Epithelial cell of esophagus (primary cell): ENCODE measurements at regions not wholly inside any gene's neighbourhood (a gene's known extent, or its start where the extent isn't known, plus 50 kb on each side); places are given as distances from the start of the nearest gene placed in this dataset.

ENCODE experiments used
- DNase-seq: peaks from one replicate; pipeline ENCODE4 v3.0.0; 2010; ENCODE audit warnings: low read depth
- H3K4me3 ChIP-seq: 2 replicates; pipeline ENCODE4 v1.5.1; 2011; ENCODE audit warnings: mild to moderate bottlenecking, low read length, control low read depth
- TF ChIP-seq, protein P1 (sequence below): IDR thresholded peaks from 2 replicates; pipeline ENCODE4 v1.5.1; 2011; ENCODE audit warnings: low read depth, mild to moderate bottlenecking, low read length, control low read depth, inconsistent platforms; ENCODE audit not compliant: insufficient read depth; ENCODE audit errors: missing control alignments

DNA sequence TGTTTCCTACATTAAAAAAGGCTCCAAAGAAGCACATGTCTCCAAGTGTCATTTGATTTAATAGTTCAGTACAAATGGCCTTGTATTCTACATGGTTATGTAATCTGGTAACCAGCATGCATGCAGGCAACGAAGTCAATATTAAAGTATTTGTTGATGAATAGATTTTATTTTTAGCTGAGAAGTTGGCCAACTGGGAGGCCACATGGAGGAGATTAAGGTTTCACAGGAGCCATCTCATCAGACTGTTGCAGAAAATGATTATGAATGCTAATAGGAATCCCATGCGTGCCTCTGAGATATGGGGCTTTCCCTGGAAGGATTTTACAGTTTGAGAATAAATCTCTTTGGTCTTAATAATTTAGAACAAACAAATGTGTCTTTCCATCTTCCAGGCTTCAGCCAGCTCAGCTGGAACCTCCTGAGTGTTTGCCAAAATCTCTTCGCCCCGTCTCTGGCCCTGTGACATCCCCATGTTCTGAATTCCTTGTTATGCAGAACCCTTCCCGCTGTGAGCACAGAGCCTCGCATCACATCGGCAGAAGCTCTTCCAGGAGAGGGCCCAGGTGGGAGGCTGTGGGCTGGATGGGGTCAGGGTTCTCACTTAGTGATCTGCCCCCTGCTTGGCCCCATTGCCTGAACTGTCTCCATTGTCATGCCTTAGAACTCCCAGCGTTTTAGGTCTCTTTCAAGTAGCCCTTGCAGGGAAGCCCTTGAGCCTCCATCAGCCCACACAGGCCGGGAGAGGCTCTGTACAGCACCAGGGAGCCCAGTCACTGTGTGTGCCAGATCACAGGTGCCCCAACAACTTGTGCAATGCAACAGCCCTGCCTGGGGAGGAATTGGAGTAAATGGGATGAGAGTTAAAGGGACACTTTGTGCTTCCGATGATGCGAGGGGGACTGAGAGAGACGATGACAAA is 190.5 kb upstream of the TWIST2 start:
- no peak for DNase-seq
- no peak overlapping the region for H3K4me3 ChIP-seq
- TF ChIP-seq, protein P1, sequence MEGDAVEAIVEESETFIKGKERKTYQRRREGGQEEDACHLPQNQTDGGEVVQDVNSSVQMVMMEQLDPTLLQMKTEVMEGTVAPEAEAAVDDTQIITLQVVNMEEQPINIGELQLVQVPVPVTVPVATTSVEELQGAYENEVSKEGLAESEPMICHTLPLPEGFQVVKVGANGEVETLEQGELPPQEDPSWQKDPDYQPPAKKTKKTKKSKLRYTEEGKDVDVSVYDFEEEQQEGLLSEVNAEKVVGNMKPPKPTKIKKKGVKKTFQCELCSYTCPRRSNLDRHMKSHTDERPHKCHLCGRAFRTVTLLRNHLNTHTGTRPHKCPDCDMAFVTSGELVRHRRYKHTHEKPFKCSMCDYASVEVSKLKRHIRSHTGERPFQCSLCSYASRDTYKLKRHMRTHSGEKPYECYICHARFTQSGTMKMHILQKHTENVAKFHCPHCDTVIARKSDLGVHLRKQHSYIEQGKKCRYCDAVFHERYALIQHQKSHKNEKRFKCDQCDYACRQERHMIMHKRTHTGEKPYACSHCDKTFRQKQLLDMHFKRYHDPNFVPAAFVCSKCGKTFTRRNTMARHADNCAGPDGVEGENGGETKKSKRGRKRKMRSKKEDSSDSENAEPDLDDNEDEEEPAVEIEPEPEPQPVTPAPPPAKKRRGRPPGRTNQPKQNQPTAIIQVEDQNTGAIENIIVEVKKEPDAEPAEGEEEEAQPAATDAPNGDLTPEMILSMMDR = no peak

DNA sequence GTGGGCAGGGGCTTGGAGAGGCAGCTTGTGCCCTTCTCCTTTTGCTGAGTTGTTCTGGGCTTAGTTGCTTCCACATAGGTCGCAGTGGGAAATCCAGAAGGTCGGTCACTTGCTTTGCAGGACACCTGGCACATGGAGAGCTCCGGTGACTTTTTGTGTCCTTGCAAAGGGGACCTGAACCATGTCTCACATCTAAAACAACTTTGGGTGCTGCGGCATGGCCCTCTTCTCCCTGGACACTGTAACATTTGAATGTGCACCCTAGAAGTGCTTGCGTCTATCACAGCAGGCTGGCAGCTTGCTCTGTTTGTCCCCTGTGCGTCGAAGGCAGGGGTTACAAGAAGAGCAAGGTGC is 189.9 kb upstream of the TWIST2 start:
- TF ChIP-seq, protein P1 = no peak
- DNase-seq = no peak
- no peak overlapping the region for H3K4me3 ChIP-seq

DNA sequence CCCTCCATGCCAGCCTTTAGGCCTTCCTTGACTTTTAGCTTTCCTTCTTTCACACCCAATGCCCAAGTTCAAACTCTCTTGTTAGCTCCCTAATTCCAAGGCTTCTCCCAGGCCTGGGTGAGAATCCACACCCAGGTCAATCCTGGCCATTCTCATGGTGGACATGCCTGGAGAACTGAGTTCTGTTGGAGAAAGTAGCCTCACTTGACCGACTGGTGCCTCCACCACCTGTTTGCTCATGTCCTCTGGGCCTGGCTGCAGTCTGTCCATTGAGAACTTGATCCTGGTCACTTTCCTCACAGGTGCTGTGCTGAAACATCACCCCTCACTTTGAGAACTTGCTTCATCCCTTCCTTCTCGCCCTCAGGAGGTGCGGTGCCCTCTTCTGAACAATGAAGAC is 189.1 kb upstream of the TWIST2 start:
- TF ChIP-seq, protein P1 = no peak
- DNase-seq = no peak
- no peak overlapping the region for H3K4me3 ChIP-seq

DNA sequence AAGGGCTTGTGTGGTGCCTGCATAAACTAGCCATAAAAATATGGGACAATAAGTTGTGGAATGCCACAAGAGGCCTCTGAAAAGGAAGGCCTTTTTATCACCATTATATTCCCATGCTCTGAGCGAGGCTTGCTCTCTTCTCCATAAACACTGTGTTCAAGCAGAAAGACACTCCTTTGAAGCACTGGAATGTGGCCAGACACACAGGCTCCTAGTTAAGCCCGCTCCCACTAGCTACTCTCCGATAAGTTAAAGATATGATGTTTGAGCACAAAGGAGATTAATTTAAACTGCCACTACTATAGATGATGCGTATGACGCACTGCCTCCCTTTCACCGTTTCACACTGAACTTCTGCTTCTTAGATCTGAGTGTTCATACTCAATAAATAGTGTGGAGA is 188.7 kb upstream of the TWIST2 start:
- TF ChIP-seq, protein P1 = no peak
- DNase-seq = no peak
- no peak overlapping the region for H3K4me3 ChIP-seq

DNA sequence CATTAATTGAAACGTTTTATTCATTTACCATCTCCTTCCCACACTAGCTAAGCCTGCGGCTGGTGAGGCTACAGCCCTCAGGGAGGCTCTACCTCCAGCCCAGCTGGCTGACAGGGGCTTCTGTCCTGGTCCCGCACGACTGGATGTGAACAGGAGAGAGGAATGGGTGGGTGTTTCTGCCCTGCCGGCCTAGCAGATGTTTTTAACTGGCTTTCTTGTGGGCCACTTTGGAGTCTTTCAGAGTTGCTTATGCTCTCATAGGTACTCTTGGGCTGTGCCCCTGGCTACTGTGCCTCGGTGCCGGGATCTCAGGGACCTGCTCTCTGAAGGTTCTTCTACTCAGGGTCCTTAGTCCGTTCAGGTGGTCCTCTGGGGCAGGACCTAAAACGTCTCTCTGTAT is 184.3 kb upstream of the TWIST2 start:
- H3K4me3 ChIP-seq = no peak overlapping the region
- TF ChIP-seq, protein P1 = no peak
- no peak for DNase-seq

DNA sequence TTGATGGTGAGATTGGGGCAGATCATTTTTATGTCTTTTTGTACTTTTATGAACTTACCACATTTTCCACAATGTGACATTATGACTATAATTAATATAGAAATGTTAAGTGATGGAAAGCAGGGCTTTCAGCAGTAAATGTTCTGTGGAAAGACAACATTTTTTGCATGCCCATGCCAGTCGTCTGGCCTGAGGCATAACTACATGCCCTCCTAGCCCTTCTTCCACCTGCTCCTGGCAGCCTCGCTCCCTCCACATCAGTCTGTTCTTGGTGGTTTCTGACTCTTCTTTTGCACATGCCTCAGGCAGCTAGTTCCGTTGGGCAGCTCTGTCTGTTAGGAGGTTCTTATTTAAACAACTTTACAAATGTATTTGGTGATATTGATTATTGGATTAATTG is 182.0 kb upstream of the TWIST2 start:
- TF ChIP-seq, protein P1 = no peak
- no peak overlapping the region for H3K4me3 ChIP-seq
- no peak for DNase-seq

DNA sequence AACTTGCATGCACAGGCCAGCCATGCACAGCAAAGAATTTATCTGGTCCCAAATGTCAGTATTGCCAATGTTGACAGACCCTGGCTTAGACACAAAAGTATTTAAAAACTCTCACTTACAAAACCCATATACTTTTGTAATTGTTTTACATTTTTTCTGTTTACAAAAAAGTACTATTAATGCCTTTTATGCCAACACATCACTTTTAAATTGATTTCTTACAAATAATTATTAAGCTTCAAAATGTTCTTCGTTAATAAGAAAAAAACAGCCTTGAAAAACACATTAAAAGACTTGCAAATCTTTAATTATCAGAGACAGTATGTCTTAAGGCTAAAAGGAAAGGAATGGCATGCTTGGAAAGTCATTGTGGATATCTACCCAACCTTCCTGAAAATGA is 181.3 kb upstream of the TWIST2 start:
- TF ChIP-seq, protein P1 = no peak
- H3K4me3 ChIP-seq = no peak overlapping the region
- DNase-seq = no peak
